IMR-90 (cell line): ENCODE measurements at regions not wholly inside any gene's neighbourhood (a gene's known extent, or its start where the extent isn't known, plus 50 kb on each side); places are given as distances from the start of the nearest gene placed in this dataset.

Experiments used
- ATAC-seq: fragments of 200-7000 bp; cut with Tn5 transposase; 2 replicates; pipeline ENCODE4 v1.9.1; 2020; ENCODE audit warnings: low read depth, mild to moderate bottlenecking, moderate library complexity
- BruUV-seq: library from RNA; stranded (reverse); fragments of 400-500 nt; replicated peaks from 2 replicates; lab custom pipeline; 2021; lab: Mats Ljungman, UMichigan
- CTCF ChIA-PET: fragments of 300-600 bp; formaldehyde crosslinking; extraction: SDS; loops from one replicate; lab custom pipeline; 2021; ENCODE audit warnings: antibody characterized with exemption; lab: Yijun Ruan, JAX
- POLR2A ChIA-PET: fragments of 300-600 bp; sonication (Branson Sonifier 250); formaldehyde crosslinking; loops from one replicate; lab custom pipeline; 2022; ENCODE audit warnings: antibody characterized with exemption; ENCODE audit not compliant: unreplicated experiment; lab: Charles Lee
- DNase-seq: peaks from one replicate; pipeline ENCODE4 v3.0.0; 2013
- H2AFZ ChIP-seq: replicated peaks from 2 replicates; pipeline ENCODE3; 2013; ENCODE audit warnings: low read length, mild to moderate bottlenecking; ENCODE audit not compliant: poor library complexity
- H2AK5ac ChIP-seq: 2 replicates; pipeline ENCODE4 v1.6.1; 2013; ENCODE audit warnings: low read depth, low read length, inconsistent platforms
- H2AK9ac ChIP-seq: replicated peaks from 2 replicates; pipeline ENCODE3; 2013; ENCODE audit warnings: mild to moderate bottlenecking, low read depth, low read length, moderate library complexity; ENCODE audit not compliant: poor library complexity
- H2BK120ac ChIP-seq: 2 replicates; pipeline ENCODE4 v1.6.1; 2013; ENCODE audit warnings: low read depth, low read length, inconsistent platforms
- H2BK15ac ChIP-seq: 3 replicates; pipeline ENCODE4 v1.6.1; 2013; ENCODE audit warnings: low read depth, low read length, inconsistent platforms
- H2BK20ac ChIP-seq: 2 replicates; pipeline ENCODE4 v1.6.1; 2013; ENCODE audit warnings: low read depth, mild to moderate bottlenecking, inconsistent platforms, low read length, moderate library complexity
- H2BK5ac ChIP-seq: 2 replicates; pipeline ENCODE4 v1.6.1; 2013; ENCODE audit warnings: mild to moderate bottlenecking, low read depth, low read length, inconsistent platforms; ENCODE audit not compliant: poor library complexity, severe bottlenecking
- H3K14ac ChIP-seq: replicated peaks from 2 replicates; pipeline ENCODE4 v1.6.1; 2013; ENCODE audit warnings: low read depth, low read length, inconsistent platforms
- H3K18ac ChIP-seq: 2 replicates; pipeline ENCODE4 v1.6.1; 2013; ENCODE audit warnings: low read depth, low read length, control low read depth
- H3K23ac ChIP-seq: 2 replicates; pipeline ENCODE4 v1.6.1; 2013; ENCODE audit warnings: low read depth, low read length, inconsistent platforms
- H3K27ac ChIP-seq: 2 replicates; pipeline ENCODE4 v1.5.1; 2013; ENCODE audit warnings: mild to moderate bottlenecking, control low read depth, low read length; ENCODE audit not compliant: insufficient read depth
- H3K27me3 ChIP-seq: 2 replicates; pipeline ENCODE4 v1.6.1; 2013; ENCODE audit warnings: low read length; ENCODE audit not compliant: control insufficient read depth, insufficient read depth
- H3K36me3 ChIP-seq: 2 replicates; pipeline ENCODE4 v1.6.1; 2013; ENCODE audit warnings: low read length, mixed read lengths; ENCODE audit not compliant: control insufficient read depth, insufficient read depth
- H3K4ac ChIP-seq: 2 replicates; pipeline ENCODE4 v1.6.1; 2013; ENCODE audit warnings: low read depth, low read length, inconsistent platforms
- H3K4me1 ChIP-seq: 2 replicates; pipeline ENCODE4 v1.6.1; 2013; ENCODE audit warnings: low read length, mixed read lengths; ENCODE audit not compliant: control insufficient read depth, insufficient read depth
- H3K4me2 ChIP-seq: 2 replicates; pipeline ENCODE4 v1.6.1; 2013; ENCODE audit warnings: low read depth, mild to moderate bottlenecking, control low read depth, low read length, moderate library complexity
- H3K4me3 ChIP-seq: 2 replicates; pipeline ENCODE4 v1.5.1; 2013; ENCODE audit warnings: low read depth, mild to moderate bottlenecking, control low read depth, low read length, moderate library complexity; ENCODE audit not compliant: insufficient read depth
- H3K56ac ChIP-seq: 2 replicates; pipeline ENCODE4 v1.6.1; 2013; ENCODE audit warnings: low read length, inconsistent platforms; ENCODE audit not compliant: insufficient read depth; ENCODE audit errors: extremely low read depth
- H3K79me1 ChIP-seq, 2 experiments: 2 replicates each; pipeline ENCODE4 v1.6.1; 2013; ENCODE audit warnings: low read length in 2 of 2, inconsistent platforms in 1 of 2, low read depth in 1 of 2
- H3K9ac ChIP-seq: 2 replicates; pipeline ENCODE4 v1.6.1; 2013; ENCODE audit warnings: low read depth, low read length, control low read depth
- H3K9me1 ChIP-seq: 2 replicates; pipeline ENCODE4 v1.6.1; 2013; ENCODE audit warnings: low read length, inconsistent platforms; ENCODE audit not compliant: insufficient read depth
- H3K9me3 ChIP-seq: 2 replicates; pipeline ENCODE4 v1.6.1; 2013; ENCODE audit warnings: low read length; ENCODE audit not compliant: control insufficient read depth, insufficient read depth
- H4K20me1 ChIP-seq: 2 replicates; pipeline ENCODE4 v1.6.1; 2013; ENCODE audit warnings: low read length, inconsistent platforms; ENCODE audit not compliant: insufficient read depth
- H4K5ac ChIP-seq: 2 replicates; pipeline ENCODE4 v1.6.1; 2013; ENCODE audit warnings: mild to moderate bottlenecking, low read depth, low read length, control low read depth
- H4K8ac ChIP-seq, 2 experiments: 2 replicates each; pipeline ENCODE4 v1.6.1; 2013; ENCODE audit warnings: low read depth in 2 of 2, low read length in 2 of 2, control low read depth in 1 of 2, inconsistent platforms in 1 of 2
- H4K91ac ChIP-seq: 2 replicates; pipeline ENCODE4 v1.6.1; 2013; ENCODE audit warnings: low read depth, low read length, inconsistent platforms; ENCODE audit not compliant: insufficient read depth
- CEBPB ChIP-seq: IDR thresholded peaks from 2 replicates; pipeline ENCODE4 v1.6.1; 2012; ENCODE audit warnings: low read depth, low read length, improper control_type of control experiment
- WGBS, 2 experiments: methylation state at CpG; one replicate each; pipeline versions ENCODE4 v1.1.5 to v1.1.7; 2013; ENCODE audit warnings: missing lambda C conversion rate in 2 of 2; ENCODE audit not compliant: insufficient read length in 1 of 2; ENCODE audit errors: extremely low coverage in 2 of 2; 5-methylcytosine and 5-hydroxymethylcytosine counted together
- dilution Hi-C: fragments of 300-500 bp; cut with HindIII; formaldehyde crosslinking; loops from one replicate; pipeline ENCODE4 v1.14.3; 2018; ENCODE audit warnings: low sequenced_read_pairs; ENCODE audit not compliant: unreplicated experiment
- in situ Hi-C: fragments of 300-500 bp; cut with MboI; formaldehyde crosslinking; loops from 3 replicates; pipeline ENCODE4 v1.14.3; 2019; ENCODE audit warnings: low sequenced_read_pairs, inconsistent platforms, mixed read lengths
- intact Hi-C: fragments of 100-400 bp; cut with micrococcal nuclease; formaldehyde crosslinking; loops from 2 replicates; pipeline ENCODE4 v1.10.0; 2022

- Histone ChIP-seq H3K9ac (no peak overlapping the region), H3K9me1 (no peaks in the 10 kb centered on the region; the same call in 1 of the 2 replicates), H3K79me1 (no peaks in the 10 kb centered on the region), H4K20me1 (no peaks in the 10 kb centered on the region), H2BK15ac (no peak overlapping the region), H3K9me3 (no peaks in the 10 kb centered on the region), H2BK120ac (no peak overlapping the region), H2BK5ac (no peak overlapping the region), H3K4me1 (no peaks in the 10 kb centered on the region; the same call in 1 of the 2 replicates), H2AFZ (no peak overlapping the region), H3K4me3 (no peak overlapping the region), H3K18ac (no peak overlapping the region), H2AK5ac (no peak overlapping the region), H4K91ac (no peak overlapping the region), H3K27ac (no peak overlapping the region), H3K27me3 (peaks cover 18% of the 10 kb centered on the region), H3K4me2 (no peak overlapping the region), H2BK20ac (no peak overlapping the region), H2AK9ac (no peak overlapping the region), H3K14ac (no peak overlapping the region), H3K23ac (no peak overlapping the region), H3K4ac (no peak overlapping the region), H4K8ac (no peak overlapping the region), H4K5ac (no peak overlapping the region), H3K36me3 (no peaks in the 10 kb centered on the region), H3K56ac (no peak overlapping the region)
- in situ Hi-C loops (no loop called here), intact Hi-C loops (no loop called here), dilution Hi-C loops (no loop called here)
- ChIA-PET POLR2A (no interaction called here), CTCF (no interaction called here)
- BruUV-seq: no TSS peak
- no peak for ATAC-seq
- no peak for TF ChIP-seq CEBPB
- 57% methylated on average over 2 of the region's 3 CpGs; no CpG with 5 or more reads in 1 of the 2 experiments for WGBS, 2 experiments
- no peak for DNase-seq
Measured at GRCh38 chr15:62348118-62348517, 183.0 kb upstream of the C2CD4B start.
